Right atrium auricular region (tissue), 2 donors: ENCODE measurements at regions not wholly inside any gene's neighbourhood (a gene's known extent, or its start where the extent isn't known, plus 50 kb on each side); places are given as distances from the start of the nearest gene placed in this dataset.

Source experiments
- DNase-seq: peaks from one replicate; pipeline ENCODE4 v3.0.0-alpha.2; 2019; ENCODE audit warnings: low spot score
- H3K27ac ChIP-seq, 2 donors: fragments of 200-600 bp; sonication (generic); 1 replicate in 1 of 2; 2 replicates in 1 of 2; pipeline ENCODE4 v1.5.1; 2016 to 2019
- H3K27me3 ChIP-seq, 2 donors: fragments of 200-600 bp; sonication (generic); one replicate each; pipeline versions ENCODE4 v1.5.1 to v1.6.0; 2017 to 2019
- H3K36me3 ChIP-seq: fragments of 200-600 bp; sonication (generic); one replicate; pipeline ENCODE4 v1.5.1; 2016
- H3K4me1 ChIP-seq, 2 donors: fragments of 200-600 bp; sonication (generic); one replicate each; pipeline versions ENCODE4 v1.5.1 to v1.6.0; 2017 to 2019
- H3K4me3 ChIP-seq, 2 donors: fragments of 200-600 bp; sonication (generic); 1 replicate in 1 of 2; 2 replicates in 1 of 2; pipeline ENCODE4 v1.5.1; 2017 to 2019; ENCODE audit warnings: mild to moderate bottlenecking in 1 of 2, moderate library complexity in 1 of 2
- H3K9me3 ChIP-seq, 2 donors: fragments of 200-600 bp; sonication (generic); one replicate each; pipeline ENCODE4 v1.5.1; 2019
- TF ChIP-seq, protein P1 (sequence below), 2 donors: fragments of 200-600 bp; sonication (generic); IDR thresholded peaks; one replicate each; pipeline ENCODE4 v1.5.1; 2019; ENCODE audit warnings: antibody characterized with exemption in 2 of 2

DNA sequence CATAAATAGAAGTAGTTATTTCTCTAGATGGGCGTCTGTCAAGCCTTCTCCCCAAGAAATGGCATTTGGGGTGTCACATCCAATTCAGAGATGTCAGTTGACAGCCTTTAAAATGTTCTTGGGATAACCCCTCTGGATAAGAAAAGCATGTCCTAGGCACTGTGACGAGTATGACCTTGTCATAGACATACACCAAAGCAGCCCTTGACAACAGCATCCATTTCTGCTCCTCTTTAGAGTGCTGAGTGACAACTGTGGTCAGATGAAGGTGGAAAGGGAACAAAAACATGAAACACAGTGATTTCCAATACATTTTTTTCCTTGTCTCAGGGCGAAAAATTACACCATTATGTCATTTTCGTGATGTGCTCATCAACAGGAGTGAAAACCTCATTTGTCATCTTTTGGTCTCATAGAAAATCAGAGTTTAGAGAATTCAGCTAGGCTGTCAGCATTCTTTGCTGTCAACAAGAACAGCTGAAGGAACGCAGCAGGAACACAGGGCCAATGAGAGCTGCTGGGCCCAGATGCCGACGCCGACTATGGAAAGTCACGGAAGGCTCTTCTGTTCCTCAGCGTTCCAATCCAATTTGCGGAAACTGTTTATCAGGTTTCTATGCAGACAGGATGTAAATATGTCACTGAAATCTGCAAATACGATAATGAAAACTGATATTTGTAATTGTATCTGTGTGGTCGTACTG lies 193.2 kb downstream of the ICOS start:
- TF ChIP-seq, protein P1, sequence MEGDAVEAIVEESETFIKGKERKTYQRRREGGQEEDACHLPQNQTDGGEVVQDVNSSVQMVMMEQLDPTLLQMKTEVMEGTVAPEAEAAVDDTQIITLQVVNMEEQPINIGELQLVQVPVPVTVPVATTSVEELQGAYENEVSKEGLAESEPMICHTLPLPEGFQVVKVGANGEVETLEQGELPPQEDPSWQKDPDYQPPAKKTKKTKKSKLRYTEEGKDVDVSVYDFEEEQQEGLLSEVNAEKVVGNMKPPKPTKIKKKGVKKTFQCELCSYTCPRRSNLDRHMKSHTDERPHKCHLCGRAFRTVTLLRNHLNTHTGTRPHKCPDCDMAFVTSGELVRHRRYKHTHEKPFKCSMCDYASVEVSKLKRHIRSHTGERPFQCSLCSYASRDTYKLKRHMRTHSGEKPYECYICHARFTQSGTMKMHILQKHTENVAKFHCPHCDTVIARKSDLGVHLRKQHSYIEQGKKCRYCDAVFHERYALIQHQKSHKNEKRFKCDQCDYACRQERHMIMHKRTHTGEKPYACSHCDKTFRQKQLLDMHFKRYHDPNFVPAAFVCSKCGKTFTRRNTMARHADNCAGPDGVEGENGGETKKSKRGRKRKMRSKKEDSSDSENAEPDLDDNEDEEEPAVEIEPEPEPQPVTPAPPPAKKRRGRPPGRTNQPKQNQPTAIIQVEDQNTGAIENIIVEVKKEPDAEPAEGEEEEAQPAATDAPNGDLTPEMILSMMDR (IDR thresholded peaks at IDR 0.05): no peak
- no peaks in the 10 kb centered on the region for H3K9me3 ChIP-seq
- H3K36me3 ChIP-seq: no peaks in the 10 kb centered on the region
- DNase-seq: no peak
- H3K4me1 ChIP-seq: peaks cover 0 to 8% of the 10 kb centered on the region in 2 donors
- H3K27ac ChIP-seq: peak overlapping the region in 1 of 2 donors; percentile 54
- no peak overlapping the region for H3K4me3 ChIP-seq
- no peaks in the 10 kb centered on the region for H3K27me3 ChIP-seq

DNA sequence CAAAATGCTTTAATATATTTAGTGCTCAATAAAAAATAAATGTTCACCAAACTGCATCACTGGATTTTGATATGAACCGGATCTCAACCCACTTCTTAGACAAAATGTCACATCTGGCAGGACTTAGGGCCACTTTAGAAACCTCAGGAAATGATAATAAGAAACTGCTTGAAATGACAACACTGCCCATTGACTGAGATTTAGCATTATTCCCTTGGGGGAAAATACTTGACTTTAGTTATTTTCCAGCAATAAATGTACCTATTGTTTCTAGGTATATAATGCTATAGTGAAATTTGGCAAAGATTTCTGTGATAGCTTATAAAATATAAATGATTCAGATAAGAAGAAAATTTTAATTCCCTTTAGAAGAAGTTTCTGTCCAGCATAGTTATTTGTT lies 195.1 kb downstream of the ICOS start:
- Histone ChIP-seq H3K9me3 (no peaks in the 10 kb centered on the region), H3K4me3 (no peak overlapping the region), H3K27me3 (no peaks in the 10 kb centered on the region), H3K27ac (no peak overlapping the region), H3K36me3 (no peaks in the 10 kb centered on the region), H3K4me1 (peaks cover 0 to 8% of the 10 kb centered on the region in 2 donors)
- TF ChIP-seq, protein P1 (IDR thresholded peaks at IDR 0.05): no peak
- DNase-seq: no peak

- no peaks in the 10 kb centered on the region for H3K9me3 ChIP-seq
These were observed 196.9 kb downstream of the ICOS start for GRCh38 chr2:204133476-204133875.

DNA sequence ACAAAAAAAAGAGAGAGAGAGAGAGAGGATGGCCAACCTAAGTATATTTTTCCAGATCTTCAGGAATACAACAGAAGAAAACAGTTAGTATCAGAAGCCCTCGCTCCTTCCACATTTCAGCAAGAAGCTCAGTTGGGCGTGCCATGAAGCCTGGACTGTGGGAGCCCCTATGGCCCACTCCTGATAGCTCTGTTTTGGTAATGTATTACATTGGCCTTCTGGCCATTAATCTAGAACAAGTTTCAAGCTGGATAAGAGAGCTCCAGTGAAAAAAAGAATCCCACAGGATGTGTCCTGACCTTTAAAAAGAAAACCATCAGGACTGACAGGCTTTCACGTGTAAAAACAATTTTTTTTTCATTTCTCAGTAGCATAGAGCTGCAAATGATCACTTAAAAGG lies 197.9 kb downstream of the ICOS start:
- no peaks in the 10 kb centered on the region for H3K27me3 ChIP-seq
- H3K36me3 ChIP-seq: no peaks in the 10 kb centered on the region
- H3K4me1 ChIP-seq: peaks cover 0 to 8% of the 10 kb centered on the region in 2 donors
- TF ChIP-seq, protein P1 (IDR thresholded peaks at IDR 0.05): no peak
- H3K9me3 ChIP-seq: no peaks in the 10 kb centered on the region
- no peak overlapping the region for H3K4me3 ChIP-seq
- DNase-seq: no peak
- H3K27ac ChIP-seq: no peak overlapping the region

More at GRCh38 chr2:204133476-204133875, 196.9 kb downstream of the ICOS start:
- TF ChIP-seq, protein P1 (IDR thresholded peaks at IDR 0.05): no peak
- H3K4me3 ChIP-seq: no peak overlapping the region
- H3K36me3 ChIP-seq: no peaks in the 10 kb centered on the region
- H3K4me1 ChIP-seq: peaks cover 0 to 8% of the 10 kb centered on the region in 2 donors
- no peak for DNase-seq
- no peaks in the 10 kb centered on the region for H3K27me3 ChIP-seq
- H3K27ac ChIP-seq: no peak overlapping the region

- DNase-seq: no peak
- no peak overlapping the region for H3K4me3 ChIP-seq
- H3K27ac ChIP-seq: no peak overlapping the region
- H3K36me3 ChIP-seq: no peaks in the 10 kb centered on the region
- no peaks in the 10 kb centered on the region for H3K9me3 ChIP-seq
- H3K27me3 ChIP-seq: no peaks in the 10 kb centered on the region
- TF ChIP-seq, protein P1 (IDR thresholded peaks at IDR 0.05): no peak
- H3K4me1 ChIP-seq: no peaks in the 10 kb centered on the region
These were observed 199.2 kb downstream of the ICOS start for GRCh38 chr2:204135752-204136151.

DNA sequence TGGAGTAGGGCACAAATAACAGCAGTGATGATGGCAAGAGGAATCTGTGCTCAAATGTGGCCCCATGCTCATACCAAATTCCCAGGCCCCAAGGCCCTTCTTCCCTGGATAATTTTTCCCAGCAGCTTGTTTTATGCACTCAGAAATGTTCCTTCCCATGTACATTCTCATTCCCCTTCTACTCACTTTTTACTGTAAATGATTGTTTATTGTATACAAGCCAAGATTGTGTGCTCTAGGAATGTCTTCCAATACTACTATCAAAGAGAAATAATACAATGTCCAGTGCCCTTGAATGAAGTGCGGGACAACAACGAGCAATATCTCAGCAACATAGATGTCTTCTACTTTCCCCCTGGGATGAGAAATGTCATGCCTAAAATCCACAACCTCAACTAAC lies 201.6 kb downstream of the ICOS start:
- Histone ChIP-seq H3K4me1 (no peaks in the 10 kb centered on the region), H3K4me3 (no peak overlapping the region), H3K36me3 (no peaks in the 10 kb centered on the region), H3K27ac (no peak overlapping the region), H3K9me3 (no peaks in the 10 kb centered on the region), H3K27me3 (no peaks in the 10 kb centered on the region)
- TF ChIP-seq, protein P1 (IDR thresholded peaks at IDR 0.05): no peak
- DNase-seq: no peak
